ENCODE measurements at regions not wholly inside any gene's neighbourhood (a gene's known extent, or its start where the extent isn't known, plus 50 kb on each side); places are given as distances from the start of the nearest gene placed in this dataset.
A peak's percentile ranks its signal among the peaks of the same experiment; 100 is the strongest.

- H3K36me3 ChIP-seq, result no peaks in the 10 kb centered on the region
Measured at GRCh38 chr2:16085073-16085472, 144.7 kb downstream of the MYCN start.

GRCh38 chr2:16084274-16084673 lies 143.9 kb downstream of the MYCN start:
- Histone ChIP-seq H3K27me3 (ENCODE audit: insufficient read depth, low read depth, severe bottlenecking) (no peaks in the 10 kb centered on the region), H3K36me3 (no peaks in the 10 kb centered on the region), H3K9me3 (ENCODE audit: severe bottlenecking) (no peaks in the 10 kb centered on the region), H3K4me3 (ENCODE audit: low read depth, low read length) (no peak overlapping the region), H3K27ac (no peak overlapping the region)
- no peak for DNase-seq
- no peak for TF ChIP-seq CTCF (IDR thresholded peaks at IDR 0.05; ENCODE audit: low read depth, low read length)

More at GRCh38 chr2:16085073-16085472, 144.7 kb downstream of the MYCN start:
- H3K27me3 ChIP-seq (ENCODE audit: insufficient read depth, low read depth, severe bottlenecking), result no peaks in the 10 kb centered on the region
- H3K27ac ChIP-seq, result no peak overlapping the region
- no peak overlapping the region for H3K4me3 ChIP-seq (ENCODE audit: low read depth, low read length)
- H3K9me3 ChIP-seq (ENCODE audit: severe bottlenecking), result no peaks in the 10 kb centered on the region
- no peak for DNase-seq
- no peak for TF ChIP-seq CTCF (IDR thresholded peaks at IDR 0.05; ENCODE audit: low read depth, low read length)

GRCh38 chr2:16082276-16082675 lies 141.9 kb downstream of the MYCN start:
- DNase-seq, result no peak
- TF ChIP-seq CTCF (IDR thresholded peaks at IDR 0.05; ENCODE audit: low read depth, low read length), result no peak
- H3K36me3 ChIP-seq, result no peaks in the 10 kb centered on the region
- H3K9me3 ChIP-seq (ENCODE audit: severe bottlenecking), result no peaks in the 10 kb centered on the region
- H3K4me3 ChIP-seq (ENCODE audit: low read depth, low read length), result no peak overlapping the region
- H3K27ac ChIP-seq, result no peak overlapping the region
- H3K27me3 ChIP-seq (ENCODE audit: insufficient read depth, low read depth, severe bottlenecking), result no peaks in the 10 kb centered on the region

- Histone ChIP-seq H3K36me3 (no peaks in the 10 kb centered on the region), H3K27ac (peak overlapping the region; percentile 48), H3K4me3 (ENCODE audit: low read depth, low read length) (no peak overlapping the region), H3K9me3 (ENCODE audit: severe bottlenecking) (no peaks in the 10 kb centered on the region), H3K27me3 (ENCODE audit: insufficient read depth, low read depth, severe bottlenecking) (no peaks in the 10 kb centered on the region)
- DNase-seq, result peak; percentile 82
- peak; percentile 69 for TF ChIP-seq CTCF (IDR thresholded peaks at IDR 0.05; ENCODE audit: low read depth, low read length)
Measured at GRCh38 chr2:16081316-16082200, 141.2 kb downstream of the MYCN start.

- no peak for TF ChIP-seq CTCF (IDR thresholded peaks at IDR 0.05; ENCODE audit: low read depth, low read length)
- H3K4me3 ChIP-seq (ENCODE audit: low read depth, low read length), result no peak overlapping the region
- no peaks in the 10 kb centered on the region for H3K27me3 ChIP-seq (ENCODE audit: insufficient read depth, low read depth, severe bottlenecking)
- H3K27ac ChIP-seq, result peak overlapping the region; percentile 48; the same call in 1 of the 2 replicates
- no peak for DNase-seq
- no peaks in the 10 kb centered on the region for H3K9me3 ChIP-seq (ENCODE audit: severe bottlenecking)
- no peaks in the 10 kb centered on the region for H3K36me3 ChIP-seq
Measured at GRCh38 chr2:16080516-16080915, 140.2 kb downstream of the MYCN start.

Data from WERI-Rb-1 (cell line).